Keratinocyte (primary cell): ENCODE measurements at regions not wholly inside any gene's neighbourhood (a gene's known extent, or its start where the extent isn't known, plus 50 kb on each side); places are given as distances from the start of the nearest gene placed in this dataset.

Experiments used
- CTCF ChIP-seq, 3 experiments: IDR thresholded peaks in 1 of 3; conservative IDR thresholded peaks in 1 of 3; optimal IDR thresholded peaks in 1 of 3; 2 replicates in 2 of 3; 3 replicates in 1 of 3; pipeline versions ENCODE3 to v1.5.1; 2011; ENCODE audit warnings: low read length in 3 of 3, mild to moderate bottlenecking in 3 of 3, moderate library complexity in 2 of 3, control low read depth in 1 of 3, inconsistent platforms in 1 of 3; ENCODE audit not compliant: insufficient read depth in 2 of 3; ENCODE audit errors: extremely low read depth in 1 of 3
- EZH2 ChIP-seq: IDR thresholded peaks from one replicate; pipeline ENCODE4 v1.6.1; 2012; ENCODE audit warnings: inconsistent platforms, mild to moderate bottlenecking, low read length, moderate library complexity

GRCh38 chr11:82176365-82176764 lies 557.3 kb downstream of the FAM181B start:
- no peak for TF ChIP-seq CTCF (optimal IDR thresholded peaks at IDR 0.05 in 1 of 3, IDR thresholded peaks at IDR 0.05 in 1 of 3, conservative IDR thresholded peaks at IDR 0.05 in 1 of 3; ENCODE audit: extremely low read depth in 1 of 3, insufficient read depth in 2 of 3, low read length in 3 of 3)
- TF ChIP-seq EZH2: no peak
